ENCODE measurements at regions not wholly inside any gene's neighbourhood (a gene's known extent, or its start where the extent isn't known, plus 50 kb on each side); places are given as distances from the start of the nearest gene placed in this dataset.

- TF ChIP-seq FOS (IDR thresholded peaks at IDR 0.05; ENCODE audit: borderline replicate concordance, insufficient read depth, low read length) (no peak), JUN (IDR thresholded peaks at IDR 0.05; ENCODE audit: borderline replicate concordance, insufficient read depth, insufficient read length, low read depth) (no peak), POLR2AphosphoS5 (IDR thresholded peaks at IDR 0.05; ENCODE audit: insufficient read depth, low read depth, low read length) (no peak), MYC (IDR thresholded peaks at IDR 0.05; ENCODE audit: low read depth, low read length) (no peak)
- Histone ChIP-seq H3K36me3 (ENCODE audit: control insufficient read depth in 2 of 2, extremely low read depth in 1 of 2, insufficient read depth in 2 of 2, low read length in 2 of 2) (no peaks in the 10 kb centered on the region), H3K27me3 (ENCODE audit: control insufficient read depth in 2 of 2, insufficient read depth in 2 of 2, low read length in 2 of 2) (no peaks in the 10 kb centered on the region), H2AFZ (ENCODE audit: low read depth, low read length) (no peak overlapping the region), H3K9ac (replicated peaks; ENCODE audit: extremely low read depth, insufficient read depth, low read length) (no peak overlapping the region), H3K27ac (ENCODE audit: insufficient read depth, low read depth, low read length) (no peak overlapping the region), H3K79me2 (ENCODE audit: control insufficient read depth, insufficient read depth, low read length) (no peaks in the 10 kb centered on the region), H3K4me3 (replicated peaks in 1 of 3; ENCODE audit: insufficient read depth in 1 of 3, low read depth in 1 of 3, low read length in 3 of 3) (no peak overlapping the region), H3K9me1 (replicated peaks; ENCODE audit: control insufficient read depth, extremely low read depth, insufficient read depth, low read length) (no peaks in the 10 kb centered on the region), H3K4me1 (ENCODE audit: control insufficient read depth, extremely low read depth, insufficient read depth, low read length) (no peaks in the 10 kb centered on the region), H3K9me3 (replicated peaks; ENCODE audit: control insufficient read depth, insufficient read depth, low read length) (peaks cover 4% of the 10 kb centered on the region), H3K4me2 (ENCODE audit: insufficient read depth, low read length) (no peak overlapping the region), H4K20me1 (replicated peaks; ENCODE audit: control insufficient read depth, extremely low read depth, insufficient read depth, low read length) (no peaks in the 10 kb centered on the region)
- CTCF ChIA-PET, result no interaction called here
- intact Hi-C loops (cut with micrococcal nuclease) (no loop called here), dilution Hi-C loops (cut with MboI; ENCODE audit: extremely low pct_ligation_motif_present, low sequenced_read_pairs) (no loop called here)
- DNase-seq (ENCODE audit: low read depth, low spot score), result no peak
- FAIRE-seq, result no peak
- POLR2A ChIA-PET, result no interaction called here
- no TSS peak for BruUV-seq (replicated peaks)
Measured at GRCh38 chr4:24121395-24122175, 231.7 kb upstream of the PPARGC1A start.

GRCh38 chr4:24117975-24118374 is 228.1 kb upstream of the PPARGC1A start:
- Histone ChIP-seq H3K27ac (ENCODE audit: insufficient read depth, low read depth, low read length) (no peak overlapping the region), H3K9me3 (replicated peaks; ENCODE audit: control insufficient read depth, insufficient read depth, low read length) (peaks cover 4% of the 10 kb centered on the region), H3K36me3 (ENCODE audit: control insufficient read depth in 2 of 2, extremely low read depth in 1 of 2, insufficient read depth in 2 of 2, low read length in 2 of 2) (no peaks in the 10 kb centered on the region), H3K79me2 (ENCODE audit: control insufficient read depth, insufficient read depth, low read length) (no peaks in the 10 kb centered on the region), H3K4me1 (ENCODE audit: control insufficient read depth, extremely low read depth, insufficient read depth, low read length) (no peaks in the 10 kb centered on the region), H4K20me1 (replicated peaks; ENCODE audit: control insufficient read depth, extremely low read depth, insufficient read depth, low read length) (no peaks in the 10 kb centered on the region), H3K9ac (replicated peaks; ENCODE audit: extremely low read depth, insufficient read depth, low read length) (no peak overlapping the region), H3K9me1 (replicated peaks; ENCODE audit: control insufficient read depth, extremely low read depth, insufficient read depth, low read length) (no peaks in the 10 kb centered on the region), H3K4me3 (replicated peaks in 1 of 3; ENCODE audit: insufficient read depth in 1 of 3, low read depth in 1 of 3, low read length in 3 of 3) (no peak overlapping the region), H3K27me3 (ENCODE audit: control insufficient read depth in 2 of 2, insufficient read depth in 2 of 2, low read length in 2 of 2) (no peaks in the 10 kb centered on the region), H3K4me2 (ENCODE audit: insufficient read depth, low read length) (no peak overlapping the region), H2AFZ (ENCODE audit: low read depth, low read length) (no peak overlapping the region)
- ChIA-PET CTCF (no interaction called here), POLR2A (no interaction called here)
- BruUV-seq (replicated peaks), result no TSS peak
- dilution Hi-C loops (cut with MboI; ENCODE audit: extremely low pct_ligation_motif_present, low sequenced_read_pairs) (no loop called here), intact Hi-C loops (cut with micrococcal nuclease) (no loop called here)
- no peak for FAIRE-seq
- TF ChIP-seq POLR2AphosphoS5 (IDR thresholded peaks at IDR 0.05; ENCODE audit: insufficient read depth, low read depth, low read length) (no peak), EZH2 (IDR thresholded peaks at IDR 0.05; ENCODE audit: borderline replicate concordance, low read depth, low read length, severe bottlenecking) (no peak), FOS (IDR thresholded peaks at IDR 0.05; ENCODE audit: borderline replicate concordance, insufficient read depth, low read length) (no peak), MYC (IDR thresholded peaks at IDR 0.05; ENCODE audit: low read depth, low read length) (no peak), POLR2A (IDR thresholded peaks at IDR 0.05; ENCODE audit: low read depth, low read length) (no peak), GATA2 (IDR thresholded peaks at IDR 0.05; ENCODE audit: insufficient read depth, insufficient read length, low read depth, low read length) (no peak), CTCF (IDR thresholded peaks at IDR 0.05; ENCODE audit: extremely low read depth in 1 of 2, insufficient read depth in 1 of 2, low read depth in 1 of 2, low read length in 2 of 2) (no peak), MAX (IDR thresholded peaks at IDR 0.05; ENCODE audit: insufficient read depth, insufficient read length) (no peak), JUN (IDR thresholded peaks at IDR 0.05; ENCODE audit: borderline replicate concordance, insufficient read depth, insufficient read length, low read depth) (no peak)
- DNase-seq (ENCODE audit: low read depth, low spot score), result no peak

Data from endothelial cell of umbilical vein (primary cell).